VCaP (cell line): ENCODE measurements at regions not wholly inside any gene's neighbourhood (a gene's known extent, or its start where the extent isn't known, plus 50 kb on each side); places are given as distances from the start of the nearest gene placed in this dataset.

ENCODE experiments used
- H3K27ac ChIP-seq: fragments of 450-650 bp; 2 replicates; pipeline ENCODE4 v1.5.1; 2017
- TF ChIP-seq, protein P1 (sequence below): fragments of 450-650 bp; conservative IDR thresholded peaks from 2 replicates; pipeline ENCODE4 v1.5.1; 2017; ENCODE audit warnings: mild to moderate bottlenecking, moderate library complexity

GRCh38 chr2:156647377-156648010 lies 211.3 kb downstream of the GPD2 start:
- no peak overlapping the region for H3K27ac ChIP-seq
- TF ChIP-seq, protein P1, sequence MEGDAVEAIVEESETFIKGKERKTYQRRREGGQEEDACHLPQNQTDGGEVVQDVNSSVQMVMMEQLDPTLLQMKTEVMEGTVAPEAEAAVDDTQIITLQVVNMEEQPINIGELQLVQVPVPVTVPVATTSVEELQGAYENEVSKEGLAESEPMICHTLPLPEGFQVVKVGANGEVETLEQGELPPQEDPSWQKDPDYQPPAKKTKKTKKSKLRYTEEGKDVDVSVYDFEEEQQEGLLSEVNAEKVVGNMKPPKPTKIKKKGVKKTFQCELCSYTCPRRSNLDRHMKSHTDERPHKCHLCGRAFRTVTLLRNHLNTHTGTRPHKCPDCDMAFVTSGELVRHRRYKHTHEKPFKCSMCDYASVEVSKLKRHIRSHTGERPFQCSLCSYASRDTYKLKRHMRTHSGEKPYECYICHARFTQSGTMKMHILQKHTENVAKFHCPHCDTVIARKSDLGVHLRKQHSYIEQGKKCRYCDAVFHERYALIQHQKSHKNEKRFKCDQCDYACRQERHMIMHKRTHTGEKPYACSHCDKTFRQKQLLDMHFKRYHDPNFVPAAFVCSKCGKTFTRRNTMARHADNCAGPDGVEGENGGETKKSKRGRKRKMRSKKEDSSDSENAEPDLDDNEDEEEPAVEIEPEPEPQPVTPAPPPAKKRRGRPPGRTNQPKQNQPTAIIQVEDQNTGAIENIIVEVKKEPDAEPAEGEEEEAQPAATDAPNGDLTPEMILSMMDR, result no peak

- no peak overlapping the region for H3K27ac ChIP-seq
- TF ChIP-seq, protein P1, result no peak
These were observed 212.3 kb downstream of the GPD2 start for GRCh38 chr2:156648522-156648921.

DNA sequence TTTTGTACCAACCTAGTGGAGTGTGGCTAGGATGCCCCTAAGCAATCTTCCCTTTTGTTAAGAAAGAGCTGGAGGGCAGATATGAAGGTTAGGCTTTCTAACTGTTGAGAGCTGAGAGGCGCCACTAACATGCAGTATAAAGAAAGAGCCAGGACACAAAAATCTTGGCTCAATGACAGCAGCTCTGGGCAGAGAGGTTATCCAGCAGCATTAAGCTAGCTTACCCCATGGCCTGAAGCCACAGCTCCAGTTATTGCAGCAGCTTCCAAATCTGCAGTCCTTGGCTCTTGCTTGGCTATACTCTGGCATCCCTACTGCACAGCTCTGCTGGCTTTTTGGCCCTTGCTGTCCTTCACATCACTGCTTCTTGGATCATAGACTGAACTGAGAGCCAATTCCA lies 213.4 kb downstream of the GPD2 start:
- H3K27ac ChIP-seq, result peak overlapping the region; percentile 15; the same call in 1 of the 2 replicates
- TF ChIP-seq, protein P1, result no peak

DNA sequence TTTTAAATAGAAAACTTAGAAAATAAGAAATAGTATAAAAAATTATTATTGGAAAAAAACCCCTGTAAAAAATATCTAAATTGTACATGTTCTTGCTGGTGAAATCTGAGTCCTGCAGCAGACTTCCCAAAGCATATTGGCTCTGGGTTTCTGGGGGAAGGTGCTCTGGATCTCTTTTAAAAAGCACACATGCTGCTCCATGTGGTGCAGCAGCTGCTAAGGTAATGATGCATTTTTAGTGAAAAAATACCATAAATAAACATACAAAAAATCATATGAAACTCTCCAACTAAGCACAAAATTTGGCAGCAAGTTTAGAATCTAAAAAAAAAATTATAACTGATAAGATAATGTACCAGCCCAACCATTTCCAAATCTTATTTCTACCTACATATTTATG lies 216.5 kb downstream of the GPD2 start:
- TF ChIP-seq, protein P1, result no peak

GRCh38 chr2:156653675-156654074 lies 217.5 kb downstream of the GPD2 start:
- TF ChIP-seq, protein P1, result no peak
- H3K27ac ChIP-seq, result no peak overlapping the region

More for the DNA sequence above, 216.5 kb downstream of the GPD2 start:
- H3K27ac ChIP-seq, result no peak overlapping the region

DNA sequence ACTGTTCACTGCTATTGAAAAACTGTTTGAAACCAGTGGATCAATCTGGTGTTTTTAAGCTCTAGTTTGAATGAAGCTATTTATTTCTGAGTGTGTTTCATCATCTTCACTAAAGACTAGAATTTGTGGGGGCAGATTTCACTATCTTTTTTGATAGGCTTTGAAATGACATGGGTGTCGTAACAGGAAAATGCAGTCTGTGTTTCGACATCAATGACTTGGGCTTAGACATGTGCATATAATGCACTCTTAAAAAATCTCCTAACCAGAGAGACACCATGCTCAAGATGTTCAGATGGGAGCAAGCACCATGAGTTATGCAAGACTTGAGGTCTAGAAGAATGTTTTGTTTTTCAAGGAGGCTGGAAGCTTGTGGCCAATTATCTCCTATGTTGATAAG lies 221.6 kb downstream of the GPD2 start:
- H3K27ac ChIP-seq, result no peak overlapping the region
- TF ChIP-seq, protein P1, result no peak

- TF ChIP-seq, protein P1, result no peak
- H3K27ac ChIP-seq, result no peak overlapping the region
These were observed 223.5 kb downstream of the GPD2 start for GRCh38 chr2:156659694-156660093.
